ENCODE measurements at regions not wholly inside any gene's neighbourhood (a gene's known extent, or its start where the extent isn't known, plus 50 kb on each side); places are given as distances from the start of the nearest gene placed in this dataset.

DNA sequence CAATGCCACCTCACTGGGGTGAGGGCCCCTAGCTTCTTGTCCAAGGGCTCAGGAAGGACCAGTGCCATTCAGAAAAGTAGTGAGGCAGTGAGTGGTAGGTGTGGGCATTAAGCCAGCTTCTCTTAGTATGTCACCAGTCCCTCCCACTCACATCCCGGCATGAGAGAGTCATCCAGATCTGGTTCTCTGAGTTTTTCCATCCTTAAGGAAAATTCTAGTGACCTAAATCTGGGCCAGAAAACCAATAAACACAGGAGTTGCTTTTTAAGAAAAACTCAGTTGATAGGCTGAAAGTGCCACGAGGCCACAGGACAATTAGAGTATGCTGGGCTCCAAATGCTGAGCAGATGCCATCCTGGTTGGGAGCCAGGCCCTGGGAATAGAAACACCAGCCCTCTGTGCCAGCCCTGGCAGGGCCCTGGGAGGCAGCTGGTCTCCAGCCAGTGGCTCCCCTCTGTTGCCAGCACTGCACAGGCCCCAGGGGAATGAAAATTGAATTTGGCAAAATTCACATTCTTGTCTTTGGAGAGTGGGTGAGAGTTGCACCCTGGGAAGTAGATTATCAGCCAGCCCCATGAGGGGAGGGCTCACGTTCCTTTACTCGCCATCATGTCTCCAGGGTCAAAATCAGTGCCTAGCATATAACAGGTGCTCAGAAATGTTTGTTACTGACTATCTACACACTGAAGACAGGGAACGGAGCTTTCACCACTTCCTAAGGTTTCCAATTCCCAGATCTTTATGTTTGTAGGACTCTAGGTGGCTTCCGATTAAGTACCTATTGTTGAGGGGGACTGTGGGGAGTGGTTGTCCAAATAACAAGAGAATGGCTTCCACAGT lies 52.8 kb downstream of the FAM43A start:
- Histone ChIP-seq H3K4me3 (ENCODE audit: control extremely low read depth in 1 of 5, extremely low read depth in 1 of 5, insufficient read depth in 1 of 5, low read depth in 2 of 5, low read length in 4 of 5) (no peak overlapping the region), H3K4me2 (replicated peaks; ENCODE audit: low read depth, low read length, poor library complexity, severe bottlenecking) (no peak overlapping the region), H3K9me3 (ENCODE audit: control extremely low read depth in 1 of 3, control insufficient read depth in 2 of 3, insufficient read depth in 1 of 3, low read length in 2 of 3) (peaks cover 0 to 40% (median 36%) of the 10 kb centered on the region in 3 donors), H3K27me3 (replicated peaks in 1 of 4; ENCODE audit: control extremely low read depth in 1 of 4, control insufficient read depth in 3 of 4, insufficient read depth in 4 of 4, low read length in 3 of 4) (no peaks in the 10 kb centered on the region), H3K9ac (ENCODE audit: low read length) (no peak overlapping the region), H3K36me3 (replicated peaks in 1 of 2; ENCODE audit: control extremely low read depth in 1 of 2, control insufficient read depth in 1 of 2, extremely low read depth in 1 of 2, insufficient read depth in 2 of 2, low read length in 1 of 2) (no peaks in the 10 kb centered on the region), H3K27ac (ENCODE audit: low read length in 2 of 2) (no peak overlapping the region), H4K20me1 (ENCODE audit: control insufficient read depth, insufficient read depth, low read length, poor library complexity, severe bottlenecking) (peaks cover 5% of the 10 kb centered on the region), H2AFZ (ENCODE audit: insufficient read depth, low read depth, low read length, poor library complexity, severe bottlenecking) (no peak overlapping the region), H3K79me2 (ENCODE audit: control insufficient read depth, insufficient read depth, low read length) (no peaks in the 10 kb centered on the region), H3K4me1 (ENCODE audit: control insufficient read depth in 2 of 2, insufficient read depth in 2 of 2, low read length in 2 of 2) (peaks cover 25 to 35% of the 10 kb centered on the region in 2 donors)
- POLR2A ChIA-PET = interaction anchor here (0.7 kb wide), 1 partner anchor 30 kb away, joined by 4 read pairs; no protein-coding TSS in a partner anchor
- intact Hi-C loops (cut with micrococcal nuclease) = loop anchor here (5.0 kb wide), 2 partner anchors 364 to 409 kb away; no protein-coding TSS in a partner anchor
- no peaks in the 10 kb centered on the region for H3K27me3 Mint-ChIP-seq
- ATAC-seq (ENCODE audit: low read depth) (no peak), DNase-seq (no peak)
- H3K4me1 Mint-ChIP-seq = peaks cover 28% of the 10 kb centered on the region
- H3K4me3 Mint-ChIP-seq = no peak overlapping the region
- CTCF ChIA-PET = interaction anchor here (0.8 to 4.4 kb wide), 5 partner anchors 10 to 523 kb away, joined by 3 to 64 read pairs (median 4); no protein-coding TSS in a partner anchor
- peak overlapping the region; percentile 27 for H3K27ac Mint-ChIP-seq
- TF ChIP-seq EZH2 (IDR thresholded peaks at IDR 0.05; ENCODE audit: borderline replicate concordance, insufficient read depth, low read depth, low read length, poor library complexity, severe bottlenecking) = no peak
- TF ChIP-seq CTCF (IDR thresholded peaks at IDR 0.05) = no peak
- WGBS (ENCODE audit: insufficient coverage) = 100% methylated on average over 5 of the region's 6 CpGs
- peaks cover 5% of the 10 kb centered on the region for H3K9me3 Mint-ChIP-seq (ENCODE audit: insufficient read depth)

Measured in B cell (primary cell).